Fibroblast of lung (primary cell): ENCODE measurements at regions not wholly inside any gene's neighbourhood (a gene's known extent, or its start where the extent isn't known, plus 50 kb on each side); places are given as distances from the start of the nearest gene placed in this dataset.

Source experiments
- EZH2 ChIP-seq: IDR thresholded peaks from 2 replicates; pipeline ENCODE4 v1.5.1; 2012; ENCODE audit warnings: low read length, control low read depth, mild to moderate bottlenecking; ENCODE audit errors: missing control alignments
- TF ChIP-seq, protein P1 (sequence below), 2 donors: IDR thresholded peaks in 1 of 2; conservative IDR thresholded peaks in 1 of 2; 1 replicate in 1 of 2; 2 replicates in 1 of 2; pipeline ENCODE4 v1.5.1; 2011 to 2012; ENCODE audit warnings: low read length in 2 of 2, control low read depth in 1 of 2, inconsistent platforms in 1 of 2, low read depth in 1 of 2, mild to moderate bottlenecking in 1 of 2

DNA sequence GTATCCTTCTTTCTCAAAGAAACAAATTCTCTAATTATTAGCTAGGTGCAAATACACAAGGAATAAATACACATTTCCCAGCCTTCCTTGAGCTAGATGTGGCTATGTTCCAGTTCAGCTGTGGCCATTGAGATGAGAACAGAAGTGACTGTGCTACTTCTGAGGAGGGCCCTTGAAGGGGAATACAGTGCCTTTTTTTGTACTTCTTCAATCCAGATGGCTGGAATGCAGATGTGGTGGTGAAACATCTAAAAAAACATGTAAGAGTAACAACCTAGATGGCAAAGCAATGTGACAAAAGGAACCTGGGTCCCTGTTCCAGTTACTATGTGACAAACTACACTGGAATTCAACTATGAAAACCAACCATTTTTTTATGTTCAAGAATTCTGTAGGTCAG lies 115.4 kb upstream of the DST start:
- TF ChIP-seq EZH2: no peak
- TF ChIP-seq, protein P1, sequence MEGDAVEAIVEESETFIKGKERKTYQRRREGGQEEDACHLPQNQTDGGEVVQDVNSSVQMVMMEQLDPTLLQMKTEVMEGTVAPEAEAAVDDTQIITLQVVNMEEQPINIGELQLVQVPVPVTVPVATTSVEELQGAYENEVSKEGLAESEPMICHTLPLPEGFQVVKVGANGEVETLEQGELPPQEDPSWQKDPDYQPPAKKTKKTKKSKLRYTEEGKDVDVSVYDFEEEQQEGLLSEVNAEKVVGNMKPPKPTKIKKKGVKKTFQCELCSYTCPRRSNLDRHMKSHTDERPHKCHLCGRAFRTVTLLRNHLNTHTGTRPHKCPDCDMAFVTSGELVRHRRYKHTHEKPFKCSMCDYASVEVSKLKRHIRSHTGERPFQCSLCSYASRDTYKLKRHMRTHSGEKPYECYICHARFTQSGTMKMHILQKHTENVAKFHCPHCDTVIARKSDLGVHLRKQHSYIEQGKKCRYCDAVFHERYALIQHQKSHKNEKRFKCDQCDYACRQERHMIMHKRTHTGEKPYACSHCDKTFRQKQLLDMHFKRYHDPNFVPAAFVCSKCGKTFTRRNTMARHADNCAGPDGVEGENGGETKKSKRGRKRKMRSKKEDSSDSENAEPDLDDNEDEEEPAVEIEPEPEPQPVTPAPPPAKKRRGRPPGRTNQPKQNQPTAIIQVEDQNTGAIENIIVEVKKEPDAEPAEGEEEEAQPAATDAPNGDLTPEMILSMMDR (conservative IDR thresholded peaks at IDR 0.05 in 1 of 2, IDR thresholded peaks at IDR 0.05 in 1 of 2; ENCODE audit: low read depth in 1 of 2, low read length in 2 of 2): no peak
